ENCODE measurements at regions not wholly inside any gene's neighbourhood (a gene's known extent, or its start where the extent isn't known, plus 50 kb on each side); places are given as distances from the start of the nearest gene placed in this dataset.

- H4K8ac ChIP-seq (ENCODE audit: low read depth in 2 of 2, low read length in 2 of 2): no peak overlapping the region
Measured at GRCh38 chr7:131792311-131792710, 235.9 kb upstream of the PODXL start.

More at GRCh38 chr7:131792311-131792710, 235.9 kb upstream of the PODXL start:
- in situ Hi-C loops (cut with MboI; ENCODE audit: low sequenced_read_pairs) (no loop called here), intact Hi-C loops (cut with micrococcal nuclease) (no loop called here), dilution Hi-C loops (cut with HindIII; ENCODE audit: low sequenced_read_pairs, unreplicated experiment) (no loop called here)
- Histone ChIP-seq H3K9ac (ENCODE audit: low read depth, low read length) (no peak overlapping the region), H4K91ac (ENCODE audit: insufficient read depth, low read depth, low read length) (no peak overlapping the region), H3K79me1 (ENCODE audit: low read depth in 1 of 2, low read length in 2 of 2) (no peaks in the 10 kb centered on the region), H2BK120ac (ENCODE audit: low read depth, low read length) (no peak overlapping the region), H2AK9ac (replicated peaks; ENCODE audit: low read depth, low read length, poor library complexity) (no peak overlapping the region), H3K9me3 (ENCODE audit: control insufficient read depth, insufficient read depth, low read length) (no peaks in the 10 kb centered on the region), H3K4me2 (ENCODE audit: low read depth, low read length) (no peak overlapping the region), H2BK5ac (ENCODE audit: low read depth, low read length, poor library complexity, severe bottlenecking) (no peak overlapping the region), H4K5ac (ENCODE audit: low read depth, low read length) (no peak overlapping the region), H3K9me1 (ENCODE audit: insufficient read depth, low read length) (no peaks in the 10 kb centered on the region), H3K14ac (replicated peaks; ENCODE audit: low read depth, low read length) (no peak overlapping the region), H3K27me3 (ENCODE audit: control insufficient read depth, insufficient read depth, low read length) (no peaks in the 10 kb centered on the region), H3K23ac (ENCODE audit: low read depth, low read length) (no peak overlapping the region), H3K36me3 (ENCODE audit: control insufficient read depth, insufficient read depth, low read length) (no peaks in the 10 kb centered on the region), H3K4ac (ENCODE audit: low read depth, low read length) (no peak overlapping the region), H2AK5ac (ENCODE audit: low read depth, low read length) (no peak overlapping the region), H4K20me1 (ENCODE audit: insufficient read depth, low read length) (no peaks in the 10 kb centered on the region), H3K56ac (ENCODE audit: extremely low read depth, insufficient read depth, low read length) (no peak overlapping the region), H2BK15ac (ENCODE audit: low read depth, low read length) (no peak overlapping the region), H3K4me1 (ENCODE audit: control insufficient read depth, insufficient read depth, low read length) (no peaks in the 10 kb centered on the region), H3K27ac (ENCODE audit: insufficient read depth, low read length) (no peak overlapping the region), H2AFZ (replicated peaks; ENCODE audit: low read length, poor library complexity) (no peak overlapping the region), H2BK20ac (ENCODE audit: low read depth, low read length) (no peak overlapping the region), H3K18ac (ENCODE audit: low read depth, low read length) (no peak overlapping the region), H3K4me3 (ENCODE audit: insufficient read depth, low read depth, low read length) (no peak overlapping the region)
- 40% methylated on average over 1 of the region's 3 CpGs; no CpG with 5 or more reads in 1 of the 2 experiments for WGBS, 2 experiments (ENCODE audit: extremely low coverage in 2 of 2, insufficient read length in 1 of 2)
- DNase-seq (no peak), ATAC-seq (ENCODE audit: low read depth) (no peak)
- CTCF ChIA-PET: no interaction called here
- TF ChIP-seq SMC3 (IDR thresholded peaks at IDR 0.05; ENCODE audit: low read depth, low read length) (no peak), CTCF (conservative IDR thresholded peaks at IDR 0.05; ENCODE audit: low read depth, low read length) (no peak)
- BruUV-seq (replicated peaks): no TSS peak
- POLR2A ChIA-PET (ENCODE audit: unreplicated experiment): no interaction called here

Data from IMR-90 (cell line).